SIG-M5 (cell line): ENCODE measurements at regions not wholly inside any gene's neighbourhood (a gene's known extent, or its start where the extent isn't known, plus 50 kb on each side); places are given as distances from the start of the nearest gene placed in this dataset.
"Not testable (repeated sequence)": the region's sequence is repeated elsewhere in the genome, so short reads cannot be mapped to it uniquely, and the experiment has no call there.

Source experiments
- DNase-seq: peaks from one replicate; lab custom pipeline; 2025; lab: John Stamatoyannopoulos, UW

DNA sequence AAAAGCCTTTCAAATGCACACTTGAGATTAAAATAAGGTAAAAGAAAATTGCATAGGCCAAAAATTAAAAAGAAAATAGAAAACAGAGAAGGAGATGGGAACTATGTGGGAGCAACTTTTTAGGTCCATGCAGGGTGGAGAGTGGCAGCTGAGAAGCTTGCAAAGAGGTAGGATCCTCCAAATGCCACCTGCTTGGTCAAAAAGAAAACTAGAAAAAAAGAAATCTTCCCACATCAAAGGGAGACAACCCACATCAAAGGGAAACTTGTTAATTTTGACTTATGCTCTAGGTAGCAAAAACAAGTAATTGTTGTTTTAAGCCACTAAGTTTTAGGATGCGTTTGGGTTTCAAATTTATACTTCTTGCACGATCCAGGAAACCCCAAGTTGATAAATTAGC lies 342.9 kb downstream of the IL20RB start:
- DNase-seq: no peak

GRCh38 chr3:137304313-137305056 lies 346.7 kb downstream of the IL20RB start:
- no peak for DNase-seq

- DNase-seq: no peak
These were observed 366.3 kb downstream of the IL20RB start for GRCh38 chr3:137324114-137324513.

DNA sequence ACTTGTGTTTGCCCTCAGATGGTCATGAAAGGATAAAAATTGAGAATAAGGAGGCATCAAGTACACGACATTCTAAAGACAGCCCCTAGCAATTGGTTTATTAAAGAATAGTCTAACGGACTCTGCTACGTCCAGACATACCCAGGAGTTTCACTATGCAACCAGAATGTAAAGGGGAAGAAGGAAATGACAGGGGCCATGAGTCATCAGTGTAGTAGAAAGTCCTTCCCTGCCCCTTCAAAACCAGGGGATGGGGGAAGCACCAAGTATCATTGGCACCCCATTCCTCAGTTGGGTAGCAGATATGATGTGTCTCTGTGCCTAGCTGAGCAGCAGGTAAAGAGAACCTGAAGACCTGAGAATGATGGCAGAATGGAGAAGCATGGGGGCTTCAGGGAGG lies 367.4 kb downstream of the IL20RB start:
- no peak for DNase-seq

DNA sequence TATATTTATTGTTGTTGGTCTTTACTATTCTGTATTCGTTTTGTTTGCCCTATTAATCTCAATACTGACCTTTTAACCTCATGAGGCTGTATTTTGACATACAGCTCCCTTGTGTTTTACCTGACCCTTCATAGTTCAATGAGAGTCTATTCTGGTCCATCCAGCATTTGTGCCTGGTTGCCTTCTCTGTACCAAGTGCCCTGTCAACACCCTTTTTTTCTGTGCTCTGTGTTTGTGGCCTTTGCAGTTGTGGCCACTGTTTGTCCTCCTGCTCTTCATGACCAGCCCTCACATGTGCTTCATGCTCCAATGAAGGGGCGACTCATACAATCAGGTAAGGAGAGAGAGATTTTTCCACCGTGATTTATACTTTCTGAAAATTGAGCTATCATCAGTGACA lies 368.2 kb downstream of the IL20RB start:
- DNase-seq: no peak

- no peak for DNase-seq
These were observed 371.8 kb downstream of the IL20RB start for GRCh38 chr3:137329594-137329993.

- no peak for DNase-seq
These were observed 372.5 kb downstream of the IL20RB start for GRCh38 chr3:137330246-137330645.

DNA sequence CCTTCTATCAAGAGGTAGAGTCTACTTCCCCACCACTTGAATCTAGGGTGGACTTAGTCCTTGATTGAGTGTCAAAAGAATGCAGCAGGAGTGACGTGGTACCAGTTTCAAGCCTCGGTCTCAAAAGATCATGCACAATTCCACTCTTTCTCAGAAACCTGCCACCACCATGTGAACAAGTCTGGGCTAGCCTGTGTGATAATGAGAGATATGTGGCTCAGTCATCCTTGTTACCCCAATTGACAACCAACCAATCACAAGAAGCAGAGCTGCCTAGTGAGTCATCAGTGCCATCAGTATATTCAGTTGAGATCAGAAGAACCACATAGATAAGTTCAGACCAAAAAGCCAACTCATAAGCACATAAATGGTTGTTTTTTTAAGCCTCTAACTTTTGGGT lies 374.5 kb downstream of the IL20RB start:
- DNase-seq: no peak

DNA sequence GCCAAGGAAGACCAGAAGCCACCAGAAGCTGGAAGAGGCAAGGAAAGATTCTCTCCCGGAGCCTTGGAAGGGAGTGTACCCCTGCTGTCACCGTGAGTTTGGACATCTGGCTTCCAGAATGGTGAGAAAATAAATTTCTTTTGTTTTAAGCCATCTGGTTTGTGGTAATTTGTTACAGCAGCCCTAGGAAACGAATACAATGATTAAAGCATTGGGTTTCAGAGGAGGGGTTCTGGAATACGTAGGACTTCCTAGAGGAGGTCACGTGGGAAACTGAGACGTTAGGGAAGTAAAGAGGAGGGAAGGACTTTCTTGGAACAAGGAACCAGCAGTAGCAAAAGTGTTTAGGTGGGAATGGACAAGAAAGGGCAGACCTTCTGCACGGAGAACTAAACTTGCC lies 377.7 kb downstream of the IL20RB start:
- no peak for DNase-seq

DNA sequence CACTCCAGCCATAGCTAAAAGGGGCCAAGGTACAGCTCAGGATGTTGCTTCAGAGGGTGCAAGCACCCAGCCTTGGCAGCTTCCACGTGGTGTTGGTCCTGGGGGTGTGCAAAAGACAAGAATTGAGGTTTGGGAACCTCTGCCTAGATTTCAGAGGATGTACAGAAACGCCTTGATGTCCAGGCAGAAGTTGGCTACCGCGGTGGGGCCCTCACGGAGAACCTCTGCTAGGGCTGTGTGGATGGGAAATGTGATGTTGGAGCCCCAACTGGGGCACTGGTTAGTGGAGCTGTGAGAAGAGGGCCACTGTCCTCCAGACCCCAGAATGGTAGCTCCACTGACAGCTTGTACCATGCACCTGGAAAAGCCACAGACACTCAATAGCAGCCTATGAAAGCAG lies 380.6 kb downstream of the IL20RB start:
- not testable (repeated sequence) for DNase-seq

DNA sequence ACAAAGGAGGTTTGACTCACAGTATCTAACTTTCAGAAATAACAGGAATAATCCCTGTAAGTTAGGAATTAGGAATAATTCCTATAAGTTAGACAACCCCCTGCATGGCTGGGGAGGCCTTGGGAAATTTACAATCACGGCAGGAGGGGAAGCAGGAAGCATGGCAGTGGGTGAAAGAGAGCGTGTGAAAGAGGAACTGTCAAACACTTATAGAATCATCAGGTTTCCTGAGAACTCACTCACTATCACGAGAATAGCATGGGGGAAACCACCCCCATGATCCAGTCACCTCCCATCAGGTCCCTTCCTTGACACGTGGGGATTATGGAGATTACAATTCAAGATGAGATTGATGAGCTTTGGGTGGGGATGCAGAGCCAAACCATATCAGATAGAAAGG lies 385.5 kb downstream of the IL20RB start:
- no peak for DNase-seq

DNA sequence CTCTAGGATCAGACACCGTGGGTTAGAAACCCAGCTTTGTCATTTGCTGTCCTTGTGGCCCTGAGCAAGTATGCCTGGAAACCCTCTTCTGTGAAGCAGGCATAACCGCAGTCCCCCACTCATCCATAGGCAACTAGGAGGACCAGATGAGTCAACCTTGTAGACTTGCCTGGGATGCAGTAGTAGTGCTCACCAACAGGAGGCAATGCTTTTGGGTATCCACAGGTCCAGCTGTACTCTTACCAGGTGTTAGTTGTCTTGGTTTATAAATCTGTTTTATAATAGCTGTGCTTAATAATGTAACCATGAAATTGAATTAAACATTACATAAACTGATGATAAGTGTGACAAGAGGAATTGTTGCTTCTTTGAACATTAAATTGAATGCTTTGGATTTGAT lies 389.3 kb downstream of the IL20RB start:
- no peak for DNase-seq

- no peak for DNase-seq
These were observed 390.1 kb downstream of the IL20RB start for GRCh38 chr3:137347817-137348368.

- no peak for DNase-seq
These were observed 391.2 kb downstream of the IL20RB start for GRCh38 chr3:137348936-137349335.

- no peak for DNase-seq
These were observed 392.0 kb downstream of the IL20RB start for GRCh38 chr3:137349557-137350348.

GRCh38 chr3:137360531-137361201 lies 402.9 kb downstream of the IL20RB start:
- DNase-seq: no peak

GRCh38 chr3:137382005-137382594 lies 382.0 kb upstream of the SOX14 start:
- DNase-seq: no peak

- no peak for DNase-seq
These were observed 378.2 kb upstream of the SOX14 start for GRCh38 chr3:137385922-137386321.

- DNase-seq: no peak
These were observed 354.5 kb upstream of the SOX14 start for GRCh38 chr3:137409584-137409983.

- DNase-seq: no peak
These were observed 354.1 kb upstream of the SOX14 start for GRCh38 chr3:137410028-137410427.

GRCh38 chr3:137420198-137420995 lies 343.7 kb upstream of the SOX14 start:
- DNase-seq: no peak
